GM10266 (cell line): ENCODE measurements at regions not wholly inside any gene's neighbourhood (a gene's known extent, or its start where the extent isn't known, plus 50 kb on each side); places are given as distances from the start of the nearest gene placed in this dataset.

Source experiments
- DNase-seq: peaks from one replicate; pipeline ENCODE4 v3.0.0; 2012; ENCODE audit errors: extremely low spot score
- TF ChIP-seq, protein P1 (sequence below): IDR thresholded peaks from 2 replicates; pipeline ENCODE4 v1.5.1; 2012; ENCODE audit warnings: mild to moderate bottlenecking, low read depth; ENCODE audit not compliant: control insufficient read depth, insufficient read depth; ENCODE audit errors: missing control alignments

DNA sequence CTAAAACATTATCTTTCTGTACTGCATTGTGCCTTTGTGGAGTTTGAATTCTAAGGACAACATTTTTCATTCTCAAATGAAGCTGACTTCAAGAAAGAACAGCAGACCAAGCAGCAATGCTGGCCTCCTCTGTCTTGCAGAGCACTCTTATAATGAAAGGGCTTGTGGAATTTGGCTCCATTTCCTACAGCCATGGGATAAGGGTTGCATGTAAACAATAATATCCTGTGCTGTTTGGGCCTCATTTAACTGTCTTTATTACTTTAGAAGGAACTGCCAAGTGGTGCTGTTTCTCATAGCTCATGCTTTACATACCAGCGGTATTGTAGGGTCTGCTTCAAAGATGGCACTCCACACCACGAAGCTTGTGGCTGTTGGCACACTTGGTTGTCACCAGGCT, 111.4 kb upstream of the EOLA2 start:
- TF ChIP-seq, protein P1, sequence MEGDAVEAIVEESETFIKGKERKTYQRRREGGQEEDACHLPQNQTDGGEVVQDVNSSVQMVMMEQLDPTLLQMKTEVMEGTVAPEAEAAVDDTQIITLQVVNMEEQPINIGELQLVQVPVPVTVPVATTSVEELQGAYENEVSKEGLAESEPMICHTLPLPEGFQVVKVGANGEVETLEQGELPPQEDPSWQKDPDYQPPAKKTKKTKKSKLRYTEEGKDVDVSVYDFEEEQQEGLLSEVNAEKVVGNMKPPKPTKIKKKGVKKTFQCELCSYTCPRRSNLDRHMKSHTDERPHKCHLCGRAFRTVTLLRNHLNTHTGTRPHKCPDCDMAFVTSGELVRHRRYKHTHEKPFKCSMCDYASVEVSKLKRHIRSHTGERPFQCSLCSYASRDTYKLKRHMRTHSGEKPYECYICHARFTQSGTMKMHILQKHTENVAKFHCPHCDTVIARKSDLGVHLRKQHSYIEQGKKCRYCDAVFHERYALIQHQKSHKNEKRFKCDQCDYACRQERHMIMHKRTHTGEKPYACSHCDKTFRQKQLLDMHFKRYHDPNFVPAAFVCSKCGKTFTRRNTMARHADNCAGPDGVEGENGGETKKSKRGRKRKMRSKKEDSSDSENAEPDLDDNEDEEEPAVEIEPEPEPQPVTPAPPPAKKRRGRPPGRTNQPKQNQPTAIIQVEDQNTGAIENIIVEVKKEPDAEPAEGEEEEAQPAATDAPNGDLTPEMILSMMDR: no peak
- no peak for DNase-seq

DNA sequence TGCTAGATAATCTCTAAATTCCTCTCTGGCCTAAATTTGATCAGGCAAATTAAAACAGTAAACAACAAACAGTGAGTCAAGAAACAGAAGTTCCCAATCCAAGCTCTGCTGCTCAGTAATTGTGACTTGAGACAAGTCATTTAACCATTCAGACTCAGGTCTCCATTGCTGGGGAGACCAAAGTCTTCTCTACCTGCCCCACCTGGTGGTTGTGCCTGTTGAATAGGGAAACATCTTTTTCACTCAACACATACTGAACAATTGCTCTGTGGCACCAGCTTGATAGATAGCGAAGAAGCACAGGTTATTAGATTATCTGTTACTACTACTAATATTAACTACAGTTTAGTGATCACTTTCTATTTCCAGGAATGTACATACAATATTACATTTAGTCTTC, 112.1 kb upstream of the EOLA2 start:
- DNase-seq: no peak
- TF ChIP-seq, protein P1: no peak

DNA sequence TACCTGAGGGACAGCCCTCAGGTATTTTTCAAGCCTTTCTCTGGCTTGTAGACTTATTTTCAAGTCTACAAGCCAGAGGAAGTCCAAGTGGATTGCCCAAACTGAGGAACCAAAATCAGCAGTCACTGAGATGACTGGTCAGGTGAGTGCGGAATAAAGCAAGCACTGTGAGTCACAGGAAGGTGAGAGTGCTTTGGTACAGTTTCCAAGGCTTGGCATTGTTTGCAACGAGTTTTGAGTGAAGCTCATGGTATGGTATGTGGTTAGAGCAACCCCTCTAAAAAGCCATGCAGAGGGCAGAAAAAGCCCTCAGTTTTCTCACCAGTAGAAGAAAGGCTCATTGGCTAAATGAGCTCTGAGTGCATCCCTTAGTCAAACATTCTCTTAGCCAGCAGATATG, 112.8 kb upstream of the EOLA2 start:
- DNase-seq: no peak
- TF ChIP-seq, protein P1: no peak

DNA sequence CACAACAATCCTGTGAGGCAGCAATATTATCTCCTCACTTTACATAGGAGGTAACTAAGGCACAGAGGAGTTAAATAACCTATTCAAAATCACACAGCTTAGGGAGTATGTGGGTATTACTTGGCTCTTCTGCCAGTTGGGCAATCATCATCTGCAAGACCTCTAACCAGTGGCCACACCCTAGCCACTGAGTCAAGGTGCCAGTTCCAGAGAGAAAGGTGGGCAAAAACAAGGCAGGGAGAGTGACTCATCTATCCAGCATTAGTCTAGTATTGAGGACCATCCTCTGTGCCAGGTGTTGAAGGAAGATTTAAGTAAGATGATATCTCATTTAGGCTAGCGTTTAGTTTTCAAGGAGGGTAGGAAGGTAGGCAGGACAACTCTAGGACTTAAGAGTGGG, 113.9 kb upstream of the EOLA2 start:
- DNase-seq: no peak
- TF ChIP-seq, protein P1: no peak

DNA sequence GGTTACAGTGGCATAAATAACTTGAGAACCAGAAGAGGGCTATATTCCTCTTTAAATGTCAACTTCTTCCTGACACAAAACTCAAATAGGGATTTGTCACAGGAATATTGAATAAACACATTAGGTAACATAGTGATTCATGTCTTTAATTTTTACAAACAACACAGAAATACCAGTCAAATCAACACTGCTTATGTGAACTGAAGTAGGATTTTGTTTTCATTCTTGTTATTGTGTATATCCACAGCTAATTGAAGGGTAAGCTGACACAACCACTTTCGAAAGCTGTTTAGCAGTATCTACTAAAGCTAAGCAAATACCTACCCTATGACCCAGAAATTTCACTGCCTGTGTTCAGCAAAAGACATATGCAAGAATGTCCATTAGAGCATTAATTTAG, 120.4 kb upstream of the EOLA2 start:
- TF ChIP-seq, protein P1: no peak
- no peak for DNase-seq

DNA sequence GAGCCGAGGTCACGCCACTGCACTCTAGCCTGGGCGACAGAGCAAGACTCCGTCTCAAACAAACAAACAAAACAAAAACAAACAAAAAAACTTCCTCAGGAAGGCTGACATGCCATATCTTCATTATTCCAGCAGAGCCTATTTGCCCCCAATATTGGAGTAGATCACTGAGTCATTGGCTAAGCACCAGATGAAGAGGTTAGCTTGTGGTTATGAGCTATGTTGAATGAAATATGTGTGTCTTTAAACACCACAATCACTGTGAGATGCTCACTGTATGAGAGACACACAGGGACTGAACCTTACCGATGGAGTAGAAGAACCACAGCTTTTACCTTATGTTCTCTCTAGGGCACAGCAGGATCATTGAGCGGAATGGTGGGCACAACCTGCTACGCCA, 122.1 kb upstream of the EOLA2 start:
- TF ChIP-seq, protein P1: no peak
- no peak for DNase-seq

DNA sequence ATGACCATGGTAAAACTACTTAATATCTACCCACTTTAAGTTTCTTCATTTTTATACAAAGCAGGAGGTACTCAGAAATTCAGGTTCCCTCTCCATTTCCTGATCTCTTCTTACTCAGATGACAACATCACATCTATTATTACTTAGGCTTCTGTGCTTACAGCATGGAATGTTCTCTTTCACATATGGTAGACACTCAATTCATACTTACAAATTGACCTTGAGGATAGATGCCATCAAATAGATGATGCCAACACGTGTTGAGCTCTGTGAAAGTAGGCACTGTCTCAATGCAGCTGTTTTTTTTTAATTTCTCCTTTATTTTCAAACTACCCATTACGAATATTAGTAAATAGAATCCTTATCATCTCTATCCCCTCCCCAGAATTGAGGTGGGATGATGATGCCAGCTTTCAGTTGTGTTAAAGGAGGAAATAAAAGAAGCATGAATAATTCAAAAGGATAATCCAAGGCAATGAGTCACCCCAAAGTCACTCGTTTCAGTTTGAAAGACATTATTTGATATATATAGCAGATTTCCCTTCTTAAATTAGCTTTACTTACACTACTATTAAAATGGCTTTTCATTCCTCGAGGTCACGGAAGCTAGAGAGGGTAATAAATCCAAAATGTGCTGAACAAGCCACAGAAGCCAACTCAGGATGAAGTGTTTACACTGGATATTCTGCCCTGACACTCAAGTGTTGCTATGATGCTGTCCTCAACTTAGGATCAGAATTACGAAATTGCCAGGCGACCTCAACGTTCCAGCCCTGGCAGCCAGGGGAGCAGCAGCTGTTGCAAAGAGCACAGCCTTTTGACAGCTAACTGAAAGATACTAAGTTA, 124.2 kb upstream of the EOLA2 start:
- DNase-seq: no peak
- TF ChIP-seq, protein P1: no peak
